Activated T-cell treated with anti-CD3 and anti-CD28 coated beads for 24 hours (primary cell): ENCODE measurements at regions not wholly inside any gene's neighbourhood (a gene's known extent, or its start where the extent isn't known, plus 50 kb on each side); places are given as distances from the start of the nearest gene placed in this dataset.

Experiments
- DNase-seq: peaks from one replicate; pipeline ENCODE4 v3.0.0-alpha.2; 2020; ENCODE audit warnings: low read depth

GRCh38 chr10:117638200-117638599, 95.7 kb downstream of the EMX2 start:
- no peak for DNase-seq

- no peak for DNase-seq
Measured at GRCh38 chr10:117638664-117639200, 96.2 kb downstream of the EMX2 start.

GRCh38 chr10:117640406-117640805, 97.9 kb downstream of the EMX2 start:
- DNase-seq, result no peak

GRCh38 chr10:117646718-117647117, 104.2 kb downstream of the EMX2 start:
- DNase-seq, result no peak

GRCh38 chr10:117647306-117647705, 104.8 kb downstream of the EMX2 start:
- no peak for DNase-seq

GRCh38 chr10:117651121-117651520, 108.6 kb downstream of the EMX2 start:
- DNase-seq, result no peak

GRCh38 chr10:117652228-117653169, 110.0 kb downstream of the EMX2 start:
- no peak for DNase-seq

- peak; percentile 20 for DNase-seq
Measured at GRCh38 chr10:117653170-117653515, 110.6 kb downstream of the EMX2 start.

- no peak for DNase-seq
Measured at GRCh38 chr10:117654105-117654504, 111.6 kb downstream of the EMX2 start.

GRCh38 chr10:117656385-117657367, 114.1 kb downstream of the EMX2 start:
- no peak for DNase-seq

GRCh38 chr10:117661316-117661715, 118.8 kb downstream of the EMX2 start:
- DNase-seq, result no peak

- DNase-seq, result no peak
Measured at GRCh38 chr10:117662126-117662525, 119.6 kb downstream of the EMX2 start.

- no peak for DNase-seq
Measured at GRCh38 chr10:117662751-117663540, 120.4 kb downstream of the EMX2 start.

GRCh38 chr10:117663750-117664149, 121.2 kb downstream of the EMX2 start:
- DNase-seq, result no peak

GRCh38 chr10:117664288-117664687, 121.7 kb downstream of the EMX2 start:
- no peak for DNase-seq

GRCh38 chr10:117666166-117666565, 123.6 kb downstream of the EMX2 start:
- no peak for DNase-seq

- DNase-seq, result no peak
Measured at GRCh38 chr10:117666965-117667364, 124.4 kb downstream of the EMX2 start.

GRCh38 chr10:117667831-117668230, 125.3 kb downstream of the EMX2 start:
- DNase-seq, result no peak

- DNase-seq, result no peak
Measured at GRCh38 chr10:117668327-117669008, 125.9 kb downstream of the EMX2 start.

- DNase-seq, result no peak
Measured at GRCh38 chr10:117669122-117669521, 126.6 kb downstream of the EMX2 start.
